GM21515 (cell line): ENCODE measurements at regions not wholly inside any gene's neighbourhood (a gene's known extent, or its start where the extent isn't known, plus 50 kb on each side); places are given as distances from the start of the nearest gene placed in this dataset.
"Not testable (repeated sequence)": the region's sequence is repeated elsewhere in the genome, so short reads cannot be mapped to it uniquely, and the experiment has no call there.

Experiments
- ATAC-seq: cut with Tn5 transposase; IDR thresholded peaks from one replicate; pipeline ENCODE4 v1.9.1; 2021; ENCODE audit not compliant: unreplicated experiment

DNA sequence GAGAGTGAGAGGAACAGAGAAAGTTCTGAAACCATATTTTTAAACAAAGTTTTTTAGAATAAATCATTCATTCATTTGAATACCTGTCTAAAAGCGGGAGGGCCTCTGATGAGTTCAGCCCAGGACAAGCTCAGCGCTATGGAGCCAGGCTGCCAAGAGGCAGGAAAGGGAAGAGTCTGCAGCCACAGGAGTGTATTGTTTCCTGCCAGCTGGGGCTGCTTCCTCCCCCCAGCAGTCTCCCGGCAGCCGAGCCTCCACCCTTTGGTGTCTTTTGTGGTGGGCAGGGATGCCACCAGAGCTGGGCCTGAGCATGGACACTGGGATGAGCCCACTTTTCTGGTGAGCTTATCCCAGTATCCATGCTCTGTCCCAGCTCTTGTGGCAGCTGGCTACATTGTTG is 199.5 kb upstream of the TPRG1 start:
- ATAC-seq = no peak

DNA sequence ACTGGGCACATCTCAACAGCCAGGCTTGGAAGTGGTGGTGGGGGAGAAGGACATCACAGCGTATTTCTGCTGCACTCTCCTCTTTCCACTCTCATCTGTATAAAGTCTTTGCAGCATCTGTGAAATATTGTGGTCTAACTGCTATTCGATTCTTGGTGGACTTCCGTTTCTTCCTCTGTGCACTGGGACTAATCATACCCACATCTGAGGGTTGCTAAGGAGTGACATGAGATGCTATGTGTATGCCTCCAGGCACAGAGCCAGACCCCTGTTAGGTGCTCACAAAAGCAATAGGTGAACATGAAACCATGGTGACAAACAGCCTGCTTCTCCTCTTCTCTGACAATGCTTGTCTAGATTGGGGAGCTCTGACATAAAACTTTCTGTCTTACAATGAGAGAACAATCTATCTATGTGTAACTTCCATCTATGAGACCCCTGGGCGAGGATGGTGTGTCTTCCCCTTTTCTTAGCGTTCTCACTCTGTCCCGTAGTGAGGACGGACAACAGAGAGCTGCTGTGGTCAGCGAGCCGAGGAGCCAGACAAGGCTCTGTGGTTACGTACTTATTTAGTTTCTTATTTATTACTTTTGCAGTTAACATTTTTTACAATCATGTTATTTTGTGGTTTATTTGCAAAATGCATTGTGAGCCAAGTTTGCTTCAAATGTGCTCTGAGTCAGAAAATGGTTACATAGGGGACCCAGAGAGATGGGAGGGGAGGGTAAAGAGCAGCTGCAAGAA is 196.7 kb upstream of the TPRG1 start:
- no peak for ATAC-seq

GRCh38 chr3:188975600-188976314 is 196.0 kb upstream of the TPRG1 start:
- no peak for ATAC-seq

DNA sequence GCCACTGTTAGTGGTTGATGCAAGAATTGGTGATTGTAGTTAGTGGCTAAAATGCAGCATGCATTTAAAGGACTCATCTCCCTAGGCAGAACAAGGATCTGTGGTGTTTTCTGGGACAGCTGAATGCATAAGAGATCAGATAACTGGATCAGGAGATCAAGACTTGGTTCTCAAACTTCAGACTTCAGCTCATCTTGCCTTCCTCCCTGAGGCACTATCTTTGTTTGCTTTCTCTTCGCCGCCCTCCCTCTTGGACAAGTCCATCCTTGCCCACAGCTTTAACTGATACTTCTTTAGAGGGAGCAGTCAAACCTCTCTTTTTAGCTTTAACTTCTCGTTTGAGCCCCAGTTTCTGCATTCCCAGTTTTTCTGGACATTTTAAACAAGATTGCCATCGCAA is 195.4 kb upstream of the TPRG1 start:
- ATAC-seq = no peak

- no peak for ATAC-seq
Observed at GRCh38 chr3:188978421-188979171, 193.2 kb upstream of the TPRG1 start.

- no peak for ATAC-seq
Observed at GRCh38 chr3:188979248-188979647, 192.5 kb upstream of the TPRG1 start.

GRCh38 chr3:188979669-188980310 is 192.0 kb upstream of the TPRG1 start:
- no peak for ATAC-seq

DNA sequence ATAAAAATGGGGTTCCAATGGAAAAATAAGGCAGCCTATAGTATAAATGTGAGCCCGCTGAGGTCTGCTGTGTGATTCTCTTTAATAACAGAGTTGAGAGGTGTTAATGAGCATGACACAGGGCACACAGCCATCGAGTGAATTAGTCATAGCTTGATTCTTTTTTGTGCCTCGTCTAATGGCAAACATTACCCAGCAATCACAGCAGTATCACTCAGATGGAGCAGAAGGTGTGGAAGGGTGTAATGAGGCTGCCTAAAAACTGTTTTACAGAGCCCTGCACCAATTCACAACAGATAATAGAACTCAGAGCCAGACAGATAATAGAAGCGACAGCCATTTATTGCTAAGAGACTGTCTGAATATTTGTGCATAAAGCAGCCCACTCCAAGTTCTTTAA is 178.6 kb upstream of the TPRG1 start:
- no peak for ATAC-seq

DNA sequence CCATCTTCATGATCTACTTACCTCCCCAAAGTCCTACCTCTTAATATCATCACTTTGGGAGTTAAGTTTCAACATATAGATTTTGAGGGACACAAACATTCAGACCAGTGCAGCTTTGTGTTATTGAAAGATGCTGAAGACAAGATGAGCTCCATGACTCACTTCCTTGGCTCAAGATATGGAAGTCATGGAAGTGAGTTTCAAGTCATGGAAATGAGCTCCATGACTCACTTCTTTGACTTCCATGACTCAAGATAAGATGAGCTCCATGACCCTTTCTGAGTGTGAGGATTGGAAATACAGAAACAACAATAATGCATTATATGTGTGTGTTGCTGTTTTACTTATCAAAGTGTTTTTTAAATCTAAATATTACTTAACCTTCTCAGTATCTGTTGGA is 170.2 kb upstream of the TPRG1 start:
- no peak for ATAC-seq

- no peak for ATAC-seq
Observed at GRCh38 chr3:189003410-189003809, 168.4 kb upstream of the TPRG1 start.

- no peak for ATAC-seq
Observed at GRCh38 chr3:189013224-189013888, 158.4 kb upstream of the TPRG1 start.

GRCh38 chr3:189014526-189014925 is 157.2 kb upstream of the TPRG1 start:
- ATAC-seq = no peak

- not testable (repeated sequence) for ATAC-seq
Observed at GRCh38 chr3:189022576-189023466, 148.9 kb upstream of the TPRG1 start.

- ATAC-seq = no peak
Observed at GRCh38 chr3:189025866-189026265, 145.9 kb upstream of the TPRG1 start.

DNA sequence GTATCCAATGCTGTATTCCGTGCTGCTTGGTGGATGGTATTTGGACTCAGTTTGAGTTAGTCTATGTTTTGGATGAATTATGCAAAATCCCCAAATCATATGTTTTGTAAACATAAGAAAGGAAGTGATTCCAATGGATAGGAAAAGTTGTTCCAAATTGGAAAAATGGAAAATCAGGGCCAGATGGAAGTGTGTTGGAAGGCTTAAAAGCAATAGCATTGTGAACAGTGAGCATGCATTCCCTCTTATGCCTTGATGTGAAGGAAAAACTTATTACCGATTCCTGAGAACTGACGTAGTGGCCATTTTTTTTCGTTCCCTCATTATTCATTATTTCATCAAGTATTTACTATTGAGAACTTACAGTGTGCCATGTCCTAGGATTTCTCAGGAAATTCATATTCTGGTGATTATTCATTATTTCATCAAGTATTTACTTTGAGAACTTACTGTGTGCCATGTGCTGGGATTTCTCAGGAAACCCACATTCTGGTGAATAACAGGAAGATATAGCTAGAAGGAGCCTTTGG is 144.1 kb upstream of the TPRG1 start:
- ATAC-seq = no peak

- no peak for ATAC-seq
Observed at GRCh38 chr3:189038773-189039745, 132.7 kb upstream of the TPRG1 start.

GRCh38 chr3:189040656-189041335 is 131.0 kb upstream of the TPRG1 start:
- no peak for ATAC-seq
